Esophagus muscularis mucosa (tissue), 4 donors: ENCODE measurements at regions not wholly inside any gene's neighbourhood (a gene's known extent, or its start where the extent isn't known, plus 50 kb on each side); places are given as distances from the start of the nearest gene placed in this dataset.

Experiments
- DNase-seq: peaks from one replicate; pipeline ENCODE4 v3.0.0-alpha.2; 2017; ENCODE audit errors: extremely low spot score
- H3K27ac ChIP-seq, 4 donors: fragments of 200-600 bp; sonication (generic); replicated peaks in 1 of 4; 1 replicate in 3 of 4; 2 replicates in 1 of 4; pipeline ENCODE4 v1.5.1; 2016 to 2019; ENCODE audit warnings: mild to moderate bottlenecking in 1 of 4
- H3K27me3 ChIP-seq, 4 donors: fragments of 200-600 bp; sonication (generic); one replicate each; pipeline versions ENCODE4 v1.5.1 to v1.6.0; 2016 to 2019
- H3K36me3 ChIP-seq, 4 donors: fragments of 200-600 bp; sonication (generic); one replicate each; pipeline ENCODE4 v1.5.1; 2016 to 2019
- H3K4me1 ChIP-seq, 4 donors: fragments of 200-600 bp; sonication (generic); one replicate each; pipeline ENCODE4 v1.5.1; 2016 to 2019
- H3K4me3 ChIP-seq, 4 donors: fragments of 200-600 bp; sonication (generic); 1 replicate in 2 of 4; 2 replicates in 2 of 4; pipeline ENCODE4 v1.5.1; 2016 to 2019; ENCODE audit warnings: mild to moderate bottlenecking in 4 of 4, moderate library complexity in 1 of 4
- H3K9me3 ChIP-seq, 4 donors: fragments of 200-600 bp; sonication (generic); 1 replicate in 3 of 4; 2 replicates in 1 of 4; pipeline ENCODE4 v1.5.1; 2016 to 2019
- EP300 ChIP-seq: sonication (generic); formaldehyde crosslinking; IDR thresholded peaks from one replicate; pipeline ENCODE4 v1.6.1; 2017; ENCODE audit warnings: antibody characterized with exemption
- POLR2A ChIP-seq: fragments of 450-650 bp; IDR thresholded peaks from one replicate; pipeline ENCODE4 v1.6.1; 2017; ENCODE audit warnings: antibody characterized with exemption, moderate library complexity, mild to moderate bottlenecking, low read depth
- POLR2AphosphoS5 ChIP-seq, 2 donors: sonication (generic); formaldehyde crosslinking; IDR thresholded peaks; one replicate each; pipeline ENCODE4 v1.6.1; 2017; ENCODE audit warnings: antibody characterized with exemption in 2 of 2
- WGBS: methylation state at CpG from one replicate; pipeline ENCODE4 v1.1.5; 2018; 5-methylcytosine and 5-hydroxymethylcytosine counted together
- intact Hi-C: fragments of 100-400 bp; cut with DNase I; formaldehyde crosslinking; loops from one replicate; pipeline ENCODE4 v1.15.1; 2023
- TF ChIP-seq, protein P1 (sequence below), 3 experiments: fragments of 200-600 bp in 2 of 3; fragments of 450-650 bp in 1 of 3; sonication (generic) in 2 of 3; IDR thresholded peaks; one replicate each; pipeline ENCODE4 v1.5.1; 2017 to 2019; ENCODE audit warnings: antibody characterized with exemption in 3 of 3, mild to moderate bottlenecking in 2 of 3, moderate library complexity in 1 of 3

- intact Hi-C loops = no loop called here
- 90% methylated on average over 3 of the region's 3 CpGs for WGBS
- H3K4me1 ChIP-seq = no peaks in the 10 kb centered on the region
These were observed 168.9 kb upstream of the RAB6C start for GRCh38 chr2:129810521-129810920.

GRCh38 chr2:129812071-129812470, 167.4 kb upstream of the RAB6C start:
- intact Hi-C loops = no loop called here
- TF ChIP-seq, protein P1, sequence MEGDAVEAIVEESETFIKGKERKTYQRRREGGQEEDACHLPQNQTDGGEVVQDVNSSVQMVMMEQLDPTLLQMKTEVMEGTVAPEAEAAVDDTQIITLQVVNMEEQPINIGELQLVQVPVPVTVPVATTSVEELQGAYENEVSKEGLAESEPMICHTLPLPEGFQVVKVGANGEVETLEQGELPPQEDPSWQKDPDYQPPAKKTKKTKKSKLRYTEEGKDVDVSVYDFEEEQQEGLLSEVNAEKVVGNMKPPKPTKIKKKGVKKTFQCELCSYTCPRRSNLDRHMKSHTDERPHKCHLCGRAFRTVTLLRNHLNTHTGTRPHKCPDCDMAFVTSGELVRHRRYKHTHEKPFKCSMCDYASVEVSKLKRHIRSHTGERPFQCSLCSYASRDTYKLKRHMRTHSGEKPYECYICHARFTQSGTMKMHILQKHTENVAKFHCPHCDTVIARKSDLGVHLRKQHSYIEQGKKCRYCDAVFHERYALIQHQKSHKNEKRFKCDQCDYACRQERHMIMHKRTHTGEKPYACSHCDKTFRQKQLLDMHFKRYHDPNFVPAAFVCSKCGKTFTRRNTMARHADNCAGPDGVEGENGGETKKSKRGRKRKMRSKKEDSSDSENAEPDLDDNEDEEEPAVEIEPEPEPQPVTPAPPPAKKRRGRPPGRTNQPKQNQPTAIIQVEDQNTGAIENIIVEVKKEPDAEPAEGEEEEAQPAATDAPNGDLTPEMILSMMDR (IDR thresholded peaks at IDR 0.05) = no peak
- TF ChIP-seq POLR2A (no peak), POLR2AphosphoS5 (IDR thresholded peaks at IDR 0.05) (no peak)

More at GRCh38 chr2:129810521-129810920, 168.9 kb upstream of the RAB6C start:
- H3K27me3 ChIP-seq = no peaks in the 10 kb centered on the region
- H3K36me3 ChIP-seq = no peaks in the 10 kb centered on the region
- H3K9me3 ChIP-seq = peaks cover 0 to 16% (median 8%) of the 10 kb centered on the region in 4 donors
- no peak for DNase-seq
- no peak overlapping the region for H3K4me3 ChIP-seq
- no peak overlapping the region for H3K27ac ChIP-seq
- TF ChIP-seq POLR2A = no peak
- no peak for TF ChIP-seq POLR2AphosphoS5 (IDR thresholded peaks at IDR 0.05)
- no peak for TF ChIP-seq EP300
- TF ChIP-seq, protein P1 (IDR thresholded peaks at IDR 0.05) = no peak

GRCh38 chr2:129812654-129813053, 166.8 kb upstream of the RAB6C start:
- WGBS = 89% methylated on average over 3 of the region's 3 CpGs
- Histone ChIP-seq H3K36me3 (no peaks in the 10 kb centered on the region), H3K4me3 (no peak overlapping the region), H3K4me1 (no peaks in the 10 kb centered on the region), H3K27me3 (no peaks in the 10 kb centered on the region), H3K9me3 (peaks cover 0 to 22% (median 13%) of the 10 kb centered on the region in 4 donors), H3K27ac (no peak overlapping the region)
- TF ChIP-seq EP300 = no peak
- TF ChIP-seq POLR2AphosphoS5 (IDR thresholded peaks at IDR 0.05) = no peak
- TF ChIP-seq, protein P1 (IDR thresholded peaks at IDR 0.05) = no peak
- no peak for TF ChIP-seq POLR2A
- intact Hi-C loops = no loop called here
- DNase-seq = no peak

More at GRCh38 chr2:129812071-129812470, 167.4 kb upstream of the RAB6C start:
- peaks cover 0 to 22% (median 13%) of the 10 kb centered on the region in 4 donors for H3K9me3 ChIP-seq
- no peak overlapping the region for H3K27ac ChIP-seq
- WGBS = 63% methylated on average over 4 of the region's 4 CpGs
- no peaks in the 10 kb centered on the region for H3K36me3 ChIP-seq
- no peak overlapping the region for H3K4me3 ChIP-seq
- H3K4me1 ChIP-seq = no peaks in the 10 kb centered on the region
- no peak for DNase-seq
- H3K27me3 ChIP-seq = no peaks in the 10 kb centered on the region

DNA sequence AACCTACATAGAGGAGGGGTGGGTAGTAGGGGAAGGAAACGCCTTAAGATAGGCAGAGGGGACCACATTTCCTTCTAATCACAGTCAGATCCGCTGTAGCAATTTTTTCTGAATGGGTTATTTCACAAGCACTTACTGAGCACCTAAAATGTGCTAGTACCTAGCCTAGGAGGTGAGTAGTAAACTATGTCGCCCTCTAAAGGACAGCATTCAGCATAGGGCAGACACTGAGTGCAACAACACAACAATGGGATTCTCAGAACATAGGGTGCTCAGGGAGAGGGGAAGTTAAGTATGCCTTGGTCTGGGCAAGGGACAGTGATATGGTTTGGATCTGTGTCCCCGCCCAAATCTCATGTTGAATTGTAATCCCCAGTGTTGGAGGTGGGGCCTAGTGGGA, 166.1 kb upstream of the RAB6C start:
- TF ChIP-seq EP300 = no peak
- TF ChIP-seq, protein P1 (IDR thresholded peaks at IDR 0.05) = no peak
- no peak for TF ChIP-seq POLR2A
- TF ChIP-seq POLR2AphosphoS5 (IDR thresholded peaks at IDR 0.05) = no peak
- no peak overlapping the region for H3K27ac ChIP-seq
- WGBS = 83% methylated on average over 4 of the region's 4 CpGs
- no peaks in the 10 kb centered on the region for H3K4me1 ChIP-seq
- H3K9me3 ChIP-seq = peaks cover 0 to 22% (median 13%) of the 10 kb centered on the region in 4 donors
- no peak overlapping the region for H3K4me3 ChIP-seq
- intact Hi-C loops = no loop called here
- H3K36me3 ChIP-seq = no peaks in the 10 kb centered on the region
- no peak for DNase-seq
- H3K27me3 ChIP-seq = no peaks in the 10 kb centered on the region
